GM13976 (cell line): ENCODE measurements at regions not wholly inside any gene's neighbourhood (a gene's known extent, or its start where the extent isn't known, plus 50 kb on each side); places are given as distances from the start of the nearest gene placed in this dataset.
"Not testable (repeated sequence)": the region's sequence is repeated elsewhere in the genome, so short reads cannot be mapped to it uniquely, and the experiment has no call there.

Source experiments
- DNase-seq: peaks from one replicate; pipeline ENCODE4 v3.0.0; 2012; ENCODE audit warnings: low spot score
- CTCF ChIP-seq: IDR thresholded peaks from 2 replicates; pipeline ENCODE4 v1.5.1; 2012; ENCODE audit warnings: borderline replicate concordance, mild to moderate bottlenecking; ENCODE audit not compliant: insufficient read depth; ENCODE audit errors: extremely low read depth, missing control alignments, control extremely low read depth
- in situ Hi-C: fragments of 300-500 bp; cut with MboI; formaldehyde crosslinking; loops from one replicate; pipeline ENCODE4 v1.12.0; 2022; ENCODE audit warnings: low sequenced_read_pairs, mixed read lengths, inconsistent platforms; ENCODE audit not compliant: unreplicated experiment

- TF ChIP-seq CTCF = no peak
- in situ Hi-C loops = no loop called here
- no peak for DNase-seq
Observed at GRCh38 chr2:200199005-200199404, 107.5 kb upstream of the SPATS2L start.

GRCh38 chr2:200199576-200200263 is 106.8 kb upstream of the SPATS2L start:
- peak; percentile 1 for TF ChIP-seq CTCF
- no peak for DNase-seq
- in situ Hi-C loops = no loop called here

- in situ Hi-C loops, DNase-seq: not testable (repeated sequence)
Observed at GRCh38 chr2:200201839-200202238, 104.7 kb upstream of the SPATS2L start.

- in situ Hi-C loops = no loop called here
- TF ChIP-seq CTCF = no peak
- no peak for DNase-seq
Observed at GRCh38 chr2:200203381-200203827, 103.1 kb upstream of the SPATS2L start.

- DNase-seq = no peak
- in situ Hi-C loops = no loop called here
- TF ChIP-seq CTCF = no peak
Observed at GRCh38 chr2:200208041-200208440, 98.5 kb upstream of the SPATS2L start.

- in situ Hi-C loops = no loop called here
- no peak for DNase-seq
- no peak for TF ChIP-seq CTCF
Observed at GRCh38 chr2:200209030-200209429, 97.5 kb upstream of the SPATS2L start.

GRCh38 chr2:200211643-200212042 is 94.8 kb upstream of the SPATS2L start:
- no peak for TF ChIP-seq CTCF
- no peak for DNase-seq
- in situ Hi-C loops = no loop called here
